HS-5 (cell line): ENCODE measurements at regions not wholly inside any gene's neighbourhood (a gene's known extent, or its start where the extent isn't known, plus 50 kb on each side); places are given as distances from the start of the nearest gene placed in this dataset.
A peak's percentile ranks its signal among the peaks of the same experiment; 100 is the strongest.

ENCODE experiments used
- DNase-seq: peaks from one replicate; pipeline ENCODE4 v3.0.0-alpha.2; 2012; ENCODE audit warnings: low read depth

DNA sequence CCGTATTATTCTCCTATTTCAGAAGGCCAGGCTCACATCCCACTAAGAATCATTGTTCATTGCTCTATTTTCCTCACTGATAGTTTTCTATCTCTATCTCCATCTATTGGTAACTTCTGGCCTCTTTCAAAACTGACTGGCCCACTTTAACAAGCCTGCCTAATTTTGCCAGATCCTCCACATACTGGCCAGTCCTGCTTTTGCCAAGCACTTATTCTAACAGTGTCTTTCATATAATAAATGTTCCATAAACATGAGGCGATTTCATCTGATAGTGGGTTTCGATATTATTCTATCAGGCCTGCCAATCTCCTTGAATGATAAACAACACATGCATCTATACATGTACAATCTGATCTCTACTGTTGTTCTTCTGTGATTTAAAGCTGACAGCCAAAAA lies 125.9 kb upstream of the KCNH7 start:
- DNase-seq: no peak

DNA sequence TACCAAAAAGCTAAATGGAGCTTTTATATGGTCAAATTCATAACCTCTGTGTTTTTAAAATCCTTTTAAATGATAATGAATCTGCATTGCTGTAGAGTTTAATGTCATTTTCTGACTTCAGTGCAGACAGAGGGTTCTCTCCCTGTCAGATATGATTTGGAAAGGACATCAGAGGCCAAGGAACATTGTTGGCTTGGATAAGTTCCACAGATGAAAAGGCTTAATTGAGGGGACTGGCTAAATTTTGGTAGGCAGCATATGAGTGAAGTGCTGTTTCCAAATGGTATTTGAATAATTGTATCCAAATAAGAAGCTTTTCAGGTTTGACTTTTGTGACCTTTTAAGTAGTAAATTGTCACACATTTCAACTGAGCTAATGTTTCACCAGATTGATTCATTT lies 124.6 kb upstream of the KCNH7 start:
- no peak for DNase-seq

DNA sequence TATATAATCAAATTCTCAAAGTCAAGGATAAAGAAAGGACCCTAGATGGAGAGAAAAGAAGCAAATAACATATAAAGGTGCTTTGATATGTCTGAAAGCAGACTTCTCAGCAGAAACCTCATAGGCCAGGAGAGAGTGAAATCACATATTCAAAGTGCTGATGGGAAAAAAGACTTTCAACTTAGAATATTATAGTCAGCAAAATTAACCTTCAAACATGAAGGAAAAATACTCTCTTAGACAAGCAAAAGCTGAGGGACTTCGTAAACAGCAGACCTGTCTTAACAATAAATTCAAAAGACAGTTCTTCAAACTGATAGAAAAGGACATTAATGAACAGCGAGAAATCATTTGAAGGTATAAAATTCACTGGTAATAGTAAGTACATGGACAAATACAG lies 107.2 kb upstream of the KCNH7 start:
- DNase-seq: no peak

DNA sequence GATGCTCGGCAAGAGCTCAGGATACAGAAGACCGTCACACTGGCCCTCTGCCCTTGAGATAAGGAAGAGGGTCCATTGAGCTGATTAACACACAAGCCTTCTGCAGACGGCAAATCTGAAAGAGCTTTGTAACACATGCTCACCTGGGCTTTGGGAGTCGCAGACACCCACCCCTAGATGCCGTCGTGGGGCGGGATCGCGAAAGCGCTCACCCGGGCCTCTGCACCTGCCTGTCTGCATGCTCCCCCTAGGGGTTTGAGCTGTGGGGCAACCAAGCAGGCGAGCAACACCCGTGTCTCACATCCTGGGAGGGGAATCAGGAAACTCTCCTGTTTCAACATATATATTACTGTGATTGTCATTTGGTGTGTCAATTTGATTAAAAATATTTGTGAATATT lies 99.8 kb upstream of the KCNH7 start:
- DNase-seq: no peak

DNA sequence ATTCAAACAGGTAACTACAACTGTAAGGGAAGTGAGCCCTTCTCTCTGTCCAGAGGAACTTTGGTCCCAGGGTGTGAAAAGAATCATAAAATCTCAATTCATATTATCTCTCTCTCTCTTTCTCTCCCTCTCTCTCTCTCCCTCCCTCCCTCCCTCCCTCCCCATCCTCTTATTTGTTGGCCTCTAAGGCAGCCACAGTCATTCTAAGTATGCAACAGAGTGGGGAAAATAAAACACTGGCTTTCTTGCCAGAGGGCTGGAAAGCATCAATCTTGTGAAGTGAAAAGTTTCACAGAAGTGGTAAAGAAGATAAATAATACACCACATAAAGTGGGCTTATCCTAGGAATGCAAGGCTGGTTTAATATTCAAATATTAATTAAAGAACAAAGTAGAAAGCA lies 95.6 kb upstream of the KCNH7 start:
- DNase-seq: no peak

GRCh38 chr2:162932416-162932815 lies 93.8 kb upstream of the KCNH7 start:
- no peak for DNase-seq

- DNase-seq: no peak
Observed at GRCh38 chr2:162929571-162929970, 91.0 kb upstream of the KCNH7 start.

DNA sequence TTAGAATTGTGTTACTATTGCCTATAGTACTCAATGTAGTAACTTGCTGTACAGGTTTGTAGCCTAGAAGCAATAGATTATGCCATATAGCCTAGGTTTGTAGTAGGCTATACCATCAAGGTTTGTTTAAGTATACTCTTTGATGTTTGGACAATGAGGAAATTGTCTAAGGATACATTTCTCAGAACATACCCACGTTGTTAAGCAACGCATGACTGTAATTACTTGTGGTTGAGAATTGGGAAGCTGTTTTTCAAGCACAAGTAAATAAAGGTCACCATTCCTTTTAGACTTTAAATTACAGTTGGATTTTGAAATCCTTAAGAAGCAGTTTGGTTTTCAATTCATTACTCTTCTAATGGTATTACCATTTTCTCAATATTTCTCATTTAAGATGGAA lies 89.8 kb upstream of the KCNH7 start:
- DNase-seq: no peak

DNA sequence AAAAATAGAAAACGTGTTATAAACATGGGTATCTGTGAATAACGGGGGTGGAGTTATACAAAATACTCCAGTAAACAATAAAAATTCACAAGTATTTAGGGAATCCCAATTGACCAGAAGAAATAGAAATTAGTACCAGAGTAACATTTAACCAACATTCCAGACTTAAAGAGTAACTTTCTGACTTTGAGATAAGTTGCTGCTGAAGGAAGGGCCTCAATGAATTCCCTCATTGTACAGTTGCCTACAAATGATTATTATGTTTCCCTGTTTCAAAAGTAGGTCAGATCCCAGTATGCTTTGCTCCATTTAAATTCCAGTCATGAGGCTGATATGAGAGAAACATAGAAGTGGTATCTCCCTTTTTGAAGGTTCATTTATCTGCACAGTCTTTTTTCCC lies 88.3 kb upstream of the KCNH7 start:
- no peak for DNase-seq

GRCh38 chr2:162926501-162926900 lies 87.9 kb upstream of the KCNH7 start:
- DNase-seq: peak; percentile 79

- DNase-seq: no peak
Observed at GRCh38 chr2:162925595-162925994, 87.0 kb upstream of the KCNH7 start.

DNA sequence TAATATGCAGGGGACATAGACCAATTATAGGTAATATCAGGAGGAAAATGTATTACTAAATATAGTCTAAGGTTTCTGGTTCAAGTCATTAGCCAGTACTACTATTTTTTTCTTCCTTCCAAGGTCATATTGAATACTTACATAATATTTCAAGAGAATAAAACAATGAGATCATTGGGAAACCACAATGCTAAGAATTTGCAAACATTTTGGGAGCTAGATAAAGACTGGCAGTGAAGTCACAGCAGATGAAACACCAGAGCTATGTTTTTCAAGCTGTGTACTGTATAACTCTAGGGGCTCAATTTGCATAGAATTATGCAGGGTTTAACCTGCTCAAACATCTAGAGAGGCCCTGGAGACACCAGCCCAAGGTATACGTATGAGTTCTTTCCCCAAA lies 80.5 kb upstream of the KCNH7 start:
- DNase-seq: no peak

DNA sequence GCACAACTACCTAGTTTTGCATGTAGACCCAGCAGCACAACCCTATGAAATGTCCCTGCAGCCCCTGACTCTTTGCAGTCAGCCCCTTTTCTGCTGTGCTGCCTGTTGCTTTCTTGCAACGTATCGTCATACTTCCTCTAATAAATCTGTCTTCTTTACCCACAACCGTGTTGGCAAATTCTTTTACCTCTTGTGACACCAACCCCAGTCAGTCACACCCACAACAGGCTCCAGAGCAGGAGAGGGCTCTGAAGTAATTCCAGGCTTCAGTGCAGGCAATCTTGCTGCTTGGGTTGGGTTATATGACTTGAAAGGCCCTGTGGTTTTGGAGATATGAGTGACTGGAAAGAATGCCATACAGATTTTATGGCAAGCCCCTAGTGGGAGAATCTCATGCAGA lies 79.1 kb upstream of the KCNH7 start:
- DNase-seq: no peak

DNA sequence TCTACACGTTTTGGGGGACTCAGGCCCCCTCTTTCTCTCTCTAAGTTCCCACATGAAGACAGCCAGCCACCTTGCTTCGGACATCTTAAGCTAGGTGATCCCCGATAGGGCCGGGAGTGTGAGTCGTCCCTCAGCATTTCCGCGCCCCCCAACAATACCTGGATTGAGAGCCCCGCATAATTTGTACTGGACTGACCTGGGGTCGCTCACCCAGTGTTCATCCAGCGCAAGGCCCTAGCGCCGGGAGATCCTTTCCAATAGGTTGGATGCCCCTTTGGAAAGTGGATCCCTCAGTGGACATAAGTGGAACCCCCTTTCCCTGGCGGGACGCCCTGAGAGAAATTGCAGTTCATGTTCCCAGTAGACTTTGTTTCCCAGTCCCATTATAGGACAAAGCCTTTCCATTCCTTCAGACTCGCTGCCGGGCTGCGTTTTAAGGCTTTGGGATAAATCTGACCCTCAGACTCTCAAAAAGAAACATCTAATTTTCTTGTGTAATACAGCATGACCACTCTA lies 77.8 kb upstream of the KCNH7 start:
- DNase-seq: no peak

DNA sequence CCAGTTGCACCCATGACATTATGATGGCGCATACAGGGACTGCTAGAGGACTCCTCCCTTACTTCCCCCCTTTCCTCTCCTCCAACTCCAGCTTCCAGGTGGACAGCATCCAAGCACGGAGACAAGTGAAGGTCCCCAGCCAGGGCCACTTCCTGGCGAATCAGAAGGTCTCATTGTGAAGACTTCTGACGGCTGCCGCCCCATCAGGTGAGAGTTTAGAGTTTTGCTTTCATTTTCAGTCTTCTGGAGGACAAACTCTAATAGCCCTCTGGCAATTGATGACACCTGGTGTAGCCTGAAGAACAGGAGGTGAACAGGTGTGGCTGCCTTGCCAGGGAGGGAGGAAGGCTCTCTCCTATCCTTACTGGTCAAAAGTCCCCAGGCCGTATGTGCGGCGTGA lies 77.3 kb upstream of the KCNH7 start:
- DNase-seq: no peak

GRCh38 chr2:162914161-162914560 lies 75.6 kb upstream of the KCNH7 start:
- DNase-seq: no peak

DNA sequence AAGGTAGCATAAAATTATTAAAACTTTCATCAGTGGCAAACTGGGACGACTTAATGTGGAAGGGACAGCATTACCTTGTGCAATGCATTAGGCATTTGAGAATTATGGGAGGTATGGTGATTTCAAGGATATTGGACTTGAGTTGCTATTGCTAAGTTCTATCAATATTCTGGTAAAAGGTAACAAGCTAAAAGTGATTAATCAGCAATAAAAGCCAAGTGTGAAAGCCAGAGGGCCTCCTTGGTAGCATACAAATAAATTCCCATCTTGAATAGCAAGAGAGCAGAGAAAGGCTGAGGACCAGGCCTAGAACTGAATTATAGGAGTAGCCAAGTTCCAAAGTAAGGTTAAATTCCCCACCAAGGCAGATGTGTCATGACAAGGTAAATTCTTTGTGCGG lies 74.2 kb upstream of the KCNH7 start:
- DNase-seq: no peak

GRCh38 chr2:162908567-162908966 lies 70.0 kb upstream of the KCNH7 start:
- no peak for DNase-seq

DNA sequence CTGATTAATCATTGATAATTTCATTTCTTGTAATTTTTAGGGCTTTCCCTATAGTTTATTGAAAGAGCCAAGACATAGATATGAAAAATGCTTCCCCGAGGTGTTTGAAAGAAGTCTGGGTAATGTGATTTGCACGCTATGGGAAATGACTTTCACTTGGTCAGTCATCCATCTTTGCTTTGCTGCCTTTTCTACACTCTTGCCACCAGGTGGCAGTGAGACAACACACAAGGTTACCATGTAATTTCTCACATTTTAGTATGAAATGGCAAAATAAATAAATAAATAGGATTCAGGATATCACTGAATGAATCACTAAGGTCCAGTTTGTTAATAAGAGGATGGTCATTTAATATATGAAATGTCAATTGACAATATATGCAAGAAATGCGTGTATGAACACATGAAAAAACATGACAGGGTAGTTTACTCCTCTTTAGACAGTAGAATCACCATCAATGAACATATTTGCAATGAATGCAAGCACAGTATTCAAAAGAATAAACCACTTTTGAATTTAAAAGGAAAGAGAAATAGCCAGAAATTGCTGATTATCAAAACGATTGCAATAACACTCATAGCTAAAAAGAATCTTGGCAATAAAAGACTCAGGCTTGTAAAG lies 52.2 kb upstream of the KCNH7 start:
- DNase-seq: peak; percentile 60

- no peak for DNase-seq
Observed at GRCh38 chr2:162888652-162889051, 50.1 kb upstream of the KCNH7 start.
